HPDE6-E6E7 (cell line): ENCODE measurements at regions not wholly inside any gene's neighbourhood (a gene's known extent, or its start where the extent isn't known, plus 50 kb on each side); places are given as distances from the start of the nearest gene placed in this dataset.

Source experiments
- DNase-seq: peaks from one replicate; pipeline ENCODE4 v3.0.0; 2011; ENCODE audit warnings: missing footprints; ENCODE audit errors: extremely low spot score

GRCh38 chr3:175879417-175879816 is 1020.3 kb downstream of the NAALADL2 start:
- DNase-seq, result no peak

- no peak for DNase-seq
Observed at GRCh38 chr3:175869404-175869803, 1010.3 kb downstream of the NAALADL2 start.

GRCh38 chr3:175868626-175869025 is 1009.5 kb downstream of the NAALADL2 start:
- no peak for DNase-seq

- no peak for DNase-seq
Observed at GRCh38 chr3:175865724-175866123, 1006.6 kb downstream of the NAALADL2 start.

- no peak for DNase-seq
Observed at GRCh38 chr3:175861916-175862315, 1002.8 kb downstream of the NAALADL2 start.
